Mesothelial cell of epicardium (in vitro differentiated cells): ENCODE measurements at regions not wholly inside any gene's neighbourhood (a gene's known extent, or its start where the extent isn't known, plus 50 kb on each side); places are given as distances from the start of the nearest gene placed in this dataset.

Source experiments
- DNase-seq, 2 experiments: peaks; one replicate each; pipeline ENCODE4 v3.0.0; 2021; ENCODE audit warnings: low spot score in 2 of 2; ENCODE audit not compliant: unreplicated experiment in 2 of 2
- H3K27ac Mint-ChIP-seq: 2 replicates; pipeline ENCODE4 v1.8.0; 2021; ENCODE audit warnings: mixed read lengths
- H3K27me3 Mint-ChIP-seq: 2 replicates; pipeline ENCODE4 v1.8.0; 2021; ENCODE audit warnings: low read depth, mixed read lengths
- H3K36me3 Mint-ChIP-seq: 2 replicates; pipeline ENCODE4 v1.8.0; 2021; ENCODE audit warnings: mixed read lengths
- H3K4me1 Mint-ChIP-seq: 2 replicates; pipeline ENCODE4 v1.8.0; 2021; ENCODE audit warnings: mixed read lengths
- H3K4me3 Mint-ChIP-seq: 2 replicates; pipeline ENCODE4 v1.8.0; 2021; ENCODE audit warnings: mild to moderate bottlenecking, moderate library complexity, mixed read lengths
- H3K9me3 Mint-ChIP-seq: 2 replicates; pipeline ENCODE4 v1.8.0; 2021; ENCODE audit warnings: mixed read lengths
- TF ChIP-seq, protein P1 (sequence below): fragments of 200-600 bp; sonication (generic); IDR thresholded peaks from one replicate; pipeline ENCODE4 v1.5.0; 2021; ENCODE audit warnings: antibody characterized with exemption; ENCODE audit not compliant: unreplicated experiment

DNA sequence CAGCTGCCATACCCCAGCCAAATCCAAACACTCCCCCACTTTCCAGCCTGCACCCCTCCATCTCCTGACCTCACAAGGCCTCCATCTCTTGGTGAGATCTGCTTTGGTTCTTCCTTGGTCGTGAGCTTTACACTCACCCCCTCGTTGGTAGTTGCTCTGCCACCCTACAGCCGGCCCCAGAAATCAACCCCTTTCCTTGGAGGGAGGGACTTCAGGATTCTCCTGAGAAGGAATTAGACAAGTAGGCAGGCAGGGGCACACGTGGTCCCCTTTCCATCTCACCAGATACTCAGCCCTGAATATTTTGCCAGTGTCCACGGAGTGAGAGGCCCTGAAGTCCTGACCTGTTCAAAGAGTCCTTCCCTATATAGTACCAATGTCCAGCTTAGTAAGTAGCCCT is 120.0 kb upstream of the PWP1 start:
- Mint-ChIP-seq H3K27ac (no peak overlapping the region), H3K36me3 (no peaks in the 10 kb centered on the region), H3K4me1 (peaks cover 10% of the 10 kb centered on the region), H3K27me3 (peaks cover 11% of the 10 kb centered on the region), H3K4me3 (no peak overlapping the region), H3K9me3 (no peaks in the 10 kb centered on the region)
- no peak for DNase-seq
- TF ChIP-seq, protein P1, sequence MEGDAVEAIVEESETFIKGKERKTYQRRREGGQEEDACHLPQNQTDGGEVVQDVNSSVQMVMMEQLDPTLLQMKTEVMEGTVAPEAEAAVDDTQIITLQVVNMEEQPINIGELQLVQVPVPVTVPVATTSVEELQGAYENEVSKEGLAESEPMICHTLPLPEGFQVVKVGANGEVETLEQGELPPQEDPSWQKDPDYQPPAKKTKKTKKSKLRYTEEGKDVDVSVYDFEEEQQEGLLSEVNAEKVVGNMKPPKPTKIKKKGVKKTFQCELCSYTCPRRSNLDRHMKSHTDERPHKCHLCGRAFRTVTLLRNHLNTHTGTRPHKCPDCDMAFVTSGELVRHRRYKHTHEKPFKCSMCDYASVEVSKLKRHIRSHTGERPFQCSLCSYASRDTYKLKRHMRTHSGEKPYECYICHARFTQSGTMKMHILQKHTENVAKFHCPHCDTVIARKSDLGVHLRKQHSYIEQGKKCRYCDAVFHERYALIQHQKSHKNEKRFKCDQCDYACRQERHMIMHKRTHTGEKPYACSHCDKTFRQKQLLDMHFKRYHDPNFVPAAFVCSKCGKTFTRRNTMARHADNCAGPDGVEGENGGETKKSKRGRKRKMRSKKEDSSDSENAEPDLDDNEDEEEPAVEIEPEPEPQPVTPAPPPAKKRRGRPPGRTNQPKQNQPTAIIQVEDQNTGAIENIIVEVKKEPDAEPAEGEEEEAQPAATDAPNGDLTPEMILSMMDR = no peak

DNA sequence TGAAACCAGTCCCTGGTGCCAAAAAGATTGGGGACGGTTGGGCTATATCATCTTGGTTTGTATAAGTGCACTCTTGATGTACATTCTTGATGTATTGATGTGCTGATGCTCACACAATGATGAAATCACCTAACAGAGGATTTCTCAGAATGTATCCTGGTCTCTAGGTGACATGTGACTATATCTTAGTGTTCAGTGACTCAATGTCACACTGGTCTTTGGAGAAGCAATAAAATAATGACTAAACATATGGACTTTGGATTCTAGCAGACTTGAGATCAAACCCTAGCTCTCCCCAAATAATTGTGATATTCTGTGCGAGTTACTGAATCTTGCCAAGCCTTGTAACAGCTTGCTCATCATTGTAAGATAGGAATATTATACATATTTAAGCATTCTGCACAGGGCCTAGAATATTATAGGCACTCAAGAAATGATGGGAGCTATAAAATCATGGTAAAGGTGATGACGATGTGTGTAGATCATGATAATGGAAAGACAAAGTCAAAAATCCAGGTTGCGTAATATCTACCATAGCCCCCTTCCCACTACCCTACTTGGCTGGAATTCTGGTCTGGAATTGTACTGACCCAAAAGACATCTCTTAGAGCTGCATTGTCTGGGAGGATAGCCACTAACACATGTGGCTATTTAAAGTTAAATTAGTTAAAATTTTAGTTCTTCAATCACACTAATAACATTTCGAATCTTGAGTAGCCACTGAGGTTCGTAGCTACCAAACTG is 117.6 kb upstream of the PWP1 start:
- Mint-ChIP-seq H3K4me1 (no peaks in the 10 kb centered on the region), H3K27ac (no peak overlapping the region), H3K36me3 (no peaks in the 10 kb centered on the region), H3K27me3 (peaks cover 25% of the 10 kb centered on the region), H3K9me3 (no peaks in the 10 kb centered on the region), H3K4me3 (no peak overlapping the region)
- TF ChIP-seq, protein P1 = no peak
- DNase-seq = no peak

DNA sequence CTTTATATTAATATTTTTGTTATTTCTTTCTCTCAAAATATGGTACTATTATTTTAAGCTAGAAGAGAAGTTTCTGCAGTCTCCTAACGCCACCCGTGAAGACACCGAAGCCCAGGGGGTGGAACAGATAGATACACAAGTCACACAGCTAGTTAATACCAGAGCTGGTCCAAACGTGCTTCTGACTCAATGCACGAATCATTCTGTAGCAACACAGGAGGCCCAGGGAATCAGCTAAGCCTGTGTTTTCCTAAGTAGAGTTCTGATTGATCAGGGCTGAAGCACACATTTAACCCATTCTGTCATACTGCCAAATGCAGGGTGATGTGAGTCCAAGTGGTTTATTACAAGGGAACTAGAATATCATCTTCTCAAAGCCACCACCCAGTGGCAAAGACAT is 116.9 kb upstream of the PWP1 start:
- no peaks in the 10 kb centered on the region for H3K4me1 Mint-ChIP-seq
- TF ChIP-seq, protein P1 = no peak
- H3K27me3 Mint-ChIP-seq = peaks cover 28% of the 10 kb centered on the region
- H3K9me3 Mint-ChIP-seq = no peaks in the 10 kb centered on the region
- no peak overlapping the region for H3K27ac Mint-ChIP-seq
- no peaks in the 10 kb centered on the region for H3K36me3 Mint-ChIP-seq
- no peak overlapping the region for H3K4me3 Mint-ChIP-seq
- DNase-seq = no peak

GRCh38 chr12:107570721-107571120 is 114.9 kb upstream of the PWP1 start:
- Mint-ChIP-seq H3K4me1 (no peaks in the 10 kb centered on the region), H3K36me3 (no peaks in the 10 kb centered on the region), H3K9me3 (no peaks in the 10 kb centered on the region), H3K27me3 (peaks cover 42% of the 10 kb centered on the region), H3K27ac (no peak overlapping the region), H3K4me3 (no peak overlapping the region)
- TF ChIP-seq, protein P1 = no peak
- no peak for DNase-seq

DNA sequence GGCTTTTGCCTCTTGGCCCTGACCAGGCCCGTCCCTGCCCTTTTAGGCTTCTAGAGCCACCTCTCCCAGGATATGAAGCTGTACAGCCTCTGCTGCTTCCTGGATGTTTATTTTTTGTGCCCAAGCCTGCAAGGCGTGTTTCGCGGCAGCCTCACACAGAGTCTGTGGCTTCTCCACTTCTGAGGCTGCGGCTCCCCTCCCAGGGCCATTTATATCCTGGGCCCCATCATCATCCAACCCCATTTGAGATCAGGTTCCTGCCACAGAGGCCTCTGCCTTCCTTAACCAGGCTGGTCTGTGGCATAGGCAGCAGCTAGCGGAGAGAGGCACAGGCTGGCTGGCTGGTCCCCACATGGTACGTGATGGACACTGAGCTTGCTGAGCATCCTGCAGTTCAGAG is 114.1 kb upstream of the PWP1 start:
- Mint-ChIP-seq H3K27ac (no peak overlapping the region), H3K4me3 (no peak overlapping the region), H3K9me3 (no peaks in the 10 kb centered on the region), H3K27me3 (peaks cover 47% of the 10 kb centered on the region), H3K36me3 (no peaks in the 10 kb centered on the region), H3K4me1 (no peaks in the 10 kb centered on the region)
- TF ChIP-seq, protein P1 = no peak
- no peak for DNase-seq
